ENCODE measurements at regions not wholly inside any gene's neighbourhood (a gene's known extent, or its start where the extent isn't known, plus 50 kb on each side); places are given as distances from the start of the nearest gene placed in this dataset.

DNA sequence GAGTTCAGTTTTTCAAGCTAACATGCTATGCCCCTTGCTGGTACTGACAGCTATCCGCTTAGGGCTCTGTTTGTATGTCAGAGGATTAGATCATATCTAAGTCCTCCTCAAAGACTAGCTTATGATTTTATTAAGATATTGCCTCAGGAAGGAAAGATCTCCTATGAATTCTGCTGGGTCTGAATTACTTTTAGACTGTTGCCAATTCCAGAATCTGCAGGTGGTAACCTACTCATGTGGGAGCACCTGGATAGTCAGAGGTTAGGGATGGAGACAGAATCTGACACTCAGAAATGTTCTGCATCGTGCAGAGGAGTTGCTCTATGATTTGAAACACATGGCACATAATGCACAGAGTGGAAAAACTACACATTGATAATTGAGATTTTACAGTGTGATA lies 843.4 kb downstream of the SLC6A15 start:
- Histone ChIP-seq H3K27me3 (no peaks in the 10 kb centered on the region), H3K4me3 (no peak overlapping the region), H3K9me3 (no peaks in the 10 kb centered on the region), H3K36me3 (no peaks in the 10 kb centered on the region), H3K4me1 (no peaks in the 10 kb centered on the region), H3K27ac (no peak overlapping the region)
- 39 to 52% methylated on average over 2 of the region's 2 CpGs for WGBS, 2 donors (ENCODE audit: low coverage in 1 of 2)
- TF ChIP-seq POLR2AphosphoS5 (IDR thresholded peaks at IDR 0.05) (no peak), POLR2A (IDR thresholded peaks at IDR 0.05) (no peak), EP300 (IDR thresholded peaks at IDR 0.05; ENCODE audit: low read depth) (no peak)
- TF ChIP-seq, protein P1, sequence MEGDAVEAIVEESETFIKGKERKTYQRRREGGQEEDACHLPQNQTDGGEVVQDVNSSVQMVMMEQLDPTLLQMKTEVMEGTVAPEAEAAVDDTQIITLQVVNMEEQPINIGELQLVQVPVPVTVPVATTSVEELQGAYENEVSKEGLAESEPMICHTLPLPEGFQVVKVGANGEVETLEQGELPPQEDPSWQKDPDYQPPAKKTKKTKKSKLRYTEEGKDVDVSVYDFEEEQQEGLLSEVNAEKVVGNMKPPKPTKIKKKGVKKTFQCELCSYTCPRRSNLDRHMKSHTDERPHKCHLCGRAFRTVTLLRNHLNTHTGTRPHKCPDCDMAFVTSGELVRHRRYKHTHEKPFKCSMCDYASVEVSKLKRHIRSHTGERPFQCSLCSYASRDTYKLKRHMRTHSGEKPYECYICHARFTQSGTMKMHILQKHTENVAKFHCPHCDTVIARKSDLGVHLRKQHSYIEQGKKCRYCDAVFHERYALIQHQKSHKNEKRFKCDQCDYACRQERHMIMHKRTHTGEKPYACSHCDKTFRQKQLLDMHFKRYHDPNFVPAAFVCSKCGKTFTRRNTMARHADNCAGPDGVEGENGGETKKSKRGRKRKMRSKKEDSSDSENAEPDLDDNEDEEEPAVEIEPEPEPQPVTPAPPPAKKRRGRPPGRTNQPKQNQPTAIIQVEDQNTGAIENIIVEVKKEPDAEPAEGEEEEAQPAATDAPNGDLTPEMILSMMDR (IDR thresholded peaks at IDR 0.05), result no peak
- intact Hi-C loops (cut with DNase I; ENCODE audit: low total_unique reads) (no loop called here), in situ Hi-C loops (cut with MboI; ENCODE audit: low pct_ligation_motif_present in 1 of 4, low pct_unique_long_range_greater_than_20kb in 1 of 4, low sequenced_read_pairs in 3 of 4) (no loop called here)
- no peak for DNase-seq

DNA sequence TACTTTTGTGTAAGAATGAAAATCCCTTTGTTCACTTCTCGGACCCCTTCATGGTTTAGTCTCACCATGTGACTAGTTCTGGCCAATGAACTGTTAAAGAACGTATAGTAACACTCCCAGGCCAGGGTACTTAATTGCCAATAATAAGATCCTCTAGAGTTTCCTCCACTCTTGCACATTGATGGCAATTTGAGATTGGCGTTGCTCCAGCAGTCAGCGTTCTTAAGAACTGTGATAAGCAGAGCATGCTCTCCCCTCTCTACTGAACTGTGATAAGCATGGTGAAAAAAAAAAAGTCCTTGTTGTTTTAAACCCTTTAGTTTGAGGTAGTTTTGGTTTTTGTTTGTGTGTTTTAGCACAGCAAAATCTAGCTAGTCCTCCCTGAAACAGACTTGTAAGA lies 854.5 kb downstream of the SLC6A15 start:
- Histone ChIP-seq H3K4me1 (no peaks in the 10 kb centered on the region), H3K36me3 (no peaks in the 10 kb centered on the region), H3K9me3 (no peaks in the 10 kb centered on the region), H3K27me3 (no peaks in the 10 kb centered on the region), H3K27ac (no peak overlapping the region), H3K4me3 (no peak overlapping the region)
- in situ Hi-C loops (cut with MboI; ENCODE audit: low pct_ligation_motif_present in 1 of 4, low pct_unique_long_range_greater_than_20kb in 1 of 4, low sequenced_read_pairs in 3 of 4) (no loop called here), intact Hi-C loops (cut with DNase I; ENCODE audit: low total_unique reads) (no loop called here)
- no peak for DNase-seq
- TF ChIP-seq, protein P1 (IDR thresholded peaks at IDR 0.05), result no peak
- TF ChIP-seq POLR2AphosphoS5 (IDR thresholded peaks at IDR 0.05) (no peak), POLR2A (IDR thresholded peaks at IDR 0.05) (no peak), EP300 (IDR thresholded peaks at IDR 0.05; ENCODE audit: low read depth) (no peak)
- WGBS, 2 donors (ENCODE audit: low coverage in 1 of 2), result 63 to 73% methylated on average over 4 of the region's 4 CpGs

DNA sequence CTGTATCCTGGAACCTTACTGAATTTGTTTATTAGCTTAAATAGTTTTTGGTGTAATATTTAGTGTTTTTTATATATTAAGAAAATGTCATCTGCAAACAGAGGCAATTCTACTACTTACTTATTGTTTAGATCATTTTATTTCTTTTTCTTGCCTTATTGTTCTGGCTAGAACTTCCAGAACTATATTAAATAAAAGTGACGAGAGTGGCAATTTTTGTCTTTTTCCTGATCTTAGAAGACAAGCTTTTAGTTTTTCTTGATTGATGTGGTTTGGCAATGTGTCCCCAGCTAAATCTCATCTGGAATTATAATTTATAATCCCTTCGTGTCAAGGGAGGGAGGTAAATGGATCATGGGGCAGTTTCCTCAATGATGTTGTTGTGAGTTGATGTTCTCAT lies 857.8 kb downstream of the SLC6A15 start:
- no peak overlapping the region for H3K27ac ChIP-seq
- no peaks in the 10 kb centered on the region for H3K9me3 ChIP-seq
- intact Hi-C loops (cut with DNase I; ENCODE audit: low total_unique reads), result no loop called here
- no peak for TF ChIP-seq POLR2A (IDR thresholded peaks at IDR 0.05)
- TF ChIP-seq POLR2AphosphoS5 (IDR thresholded peaks at IDR 0.05), result no peak
- TF ChIP-seq EP300 (IDR thresholded peaks at IDR 0.05; ENCODE audit: low read depth), result no peak
- TF ChIP-seq, protein P1 (IDR thresholded peaks at IDR 0.05), result no peak
- no peaks in the 10 kb centered on the region for H3K4me1 ChIP-seq
- in situ Hi-C loops (cut with MboI; ENCODE audit: low pct_ligation_motif_present in 1 of 4, low pct_unique_long_range_greater_than_20kb in 1 of 4, low sequenced_read_pairs in 3 of 4), result no loop called here
- H3K4me3 ChIP-seq, result no peak overlapping the region
- WGBS, 2 donors (ENCODE audit: low coverage in 1 of 2), result 69 to 80% methylated on average over 2 of the region's 2 CpGs
- no peaks in the 10 kb centered on the region for H3K27me3 ChIP-seq
- no peak for DNase-seq
- H3K36me3 ChIP-seq, result no peaks in the 10 kb centered on the region

DNA sequence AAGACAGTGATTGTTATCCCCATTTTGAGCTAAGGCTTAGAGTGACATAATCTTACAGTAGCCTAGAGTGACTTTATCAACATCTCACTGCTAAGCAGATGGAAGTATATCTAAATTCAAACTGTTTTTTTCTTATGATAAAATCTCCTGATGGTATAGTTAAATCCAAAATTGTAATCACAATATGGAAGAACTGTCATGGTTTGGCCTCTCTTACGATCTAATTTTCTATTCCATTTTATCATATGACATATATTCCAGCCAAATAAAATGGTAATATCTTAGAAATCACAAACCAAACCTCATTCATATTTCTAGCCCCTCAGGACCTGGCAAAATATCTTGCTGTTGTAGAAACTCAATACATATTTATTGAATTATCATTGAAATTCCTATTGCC lies 864.7 kb downstream of the SLC6A15 start:
- H3K9me3 ChIP-seq, result no peaks in the 10 kb centered on the region
- TF ChIP-seq POLR2AphosphoS5 (IDR thresholded peaks at IDR 0.05) (no peak), POLR2A (IDR thresholded peaks at IDR 0.05) (no peak), EP300 (IDR thresholded peaks at IDR 0.05; ENCODE audit: low read depth) (no peak)
- TF ChIP-seq, protein P1 (IDR thresholded peaks at IDR 0.05), result no peak
- in situ Hi-C loops (cut with MboI; ENCODE audit: low pct_ligation_motif_present in 1 of 4, low pct_unique_long_range_greater_than_20kb in 1 of 4, low sequenced_read_pairs in 3 of 4), result no loop called here
- 85 to 100% methylated on average over 1 of the region's 1 CpG for WGBS, 2 donors (ENCODE audit: low coverage in 1 of 2)
- intact Hi-C loops (cut with DNase I; ENCODE audit: low total_unique reads), result no loop called here
- DNase-seq, result no peak
- H3K4me1 ChIP-seq, result no peaks in the 10 kb centered on the region
- no peak overlapping the region for H3K27ac ChIP-seq
- H3K36me3 ChIP-seq, result no peaks in the 10 kb centered on the region
- no peaks in the 10 kb centered on the region for H3K27me3 ChIP-seq
- no peak overlapping the region for H3K4me3 ChIP-seq
